ENCODE measurements at regions not wholly inside any gene's neighbourhood (a gene's known extent, or its start where the extent isn't known, plus 50 kb on each side); places are given as distances from the start of the nearest gene placed in this dataset.

GRCh38 chr3:9310043-9310442 is 52.8 kb upstream of the THUMPD3 start:
- WGBS, 4 donors: 92 to 95% (median 93%) methylated on average over 3 of the region's 3 CpGs
- no peak overlapping the region for H3K27ac ChIP-seq
- DNase-seq: no peak
- TF ChIP-seq, protein P1, sequence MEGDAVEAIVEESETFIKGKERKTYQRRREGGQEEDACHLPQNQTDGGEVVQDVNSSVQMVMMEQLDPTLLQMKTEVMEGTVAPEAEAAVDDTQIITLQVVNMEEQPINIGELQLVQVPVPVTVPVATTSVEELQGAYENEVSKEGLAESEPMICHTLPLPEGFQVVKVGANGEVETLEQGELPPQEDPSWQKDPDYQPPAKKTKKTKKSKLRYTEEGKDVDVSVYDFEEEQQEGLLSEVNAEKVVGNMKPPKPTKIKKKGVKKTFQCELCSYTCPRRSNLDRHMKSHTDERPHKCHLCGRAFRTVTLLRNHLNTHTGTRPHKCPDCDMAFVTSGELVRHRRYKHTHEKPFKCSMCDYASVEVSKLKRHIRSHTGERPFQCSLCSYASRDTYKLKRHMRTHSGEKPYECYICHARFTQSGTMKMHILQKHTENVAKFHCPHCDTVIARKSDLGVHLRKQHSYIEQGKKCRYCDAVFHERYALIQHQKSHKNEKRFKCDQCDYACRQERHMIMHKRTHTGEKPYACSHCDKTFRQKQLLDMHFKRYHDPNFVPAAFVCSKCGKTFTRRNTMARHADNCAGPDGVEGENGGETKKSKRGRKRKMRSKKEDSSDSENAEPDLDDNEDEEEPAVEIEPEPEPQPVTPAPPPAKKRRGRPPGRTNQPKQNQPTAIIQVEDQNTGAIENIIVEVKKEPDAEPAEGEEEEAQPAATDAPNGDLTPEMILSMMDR (IDR thresholded peaks at IDR 0.05): no peak
- no peak for TF ChIP-seq POLR2A (IDR thresholded peaks at IDR 0.05)
- no peaks in the 10 kb centered on the region for H3K27me3 ChIP-seq
- H3K4me3 ChIP-seq: no peak overlapping the region
- H3K4me1 ChIP-seq (replicated peaks in 1 of 2): peaks cover 5 to 7% of the 10 kb centered on the region in 2 donors
- intact Hi-C loops (cut with DNase I): no loop called here
- H3K36me3 ChIP-seq (replicated peaks in 1 of 2): no peaks in the 10 kb centered on the region
- H3K9me3 ChIP-seq (replicated peaks in 1 of 3): no peaks in the 10 kb centered on the region

- no peaks in the 10 kb centered on the region for H3K9me3 ChIP-seq (replicated peaks in 1 of 3)
- peak in 6 of 7 donors; percentile 36 to 65 (median 42) for DNase-seq
- 32 to 48% (median 42%) methylated on average over 6 of the region's 6 CpGs for WGBS, 4 donors
- intact Hi-C loops (cut with DNase I): no loop called here
- H3K27me3 ChIP-seq: no peaks in the 10 kb centered on the region
- H3K4me1 ChIP-seq (replicated peaks in 1 of 2): peaks cover 5 to 14% of the 10 kb centered on the region in 2 donors
- TF ChIP-seq, protein P1 (IDR thresholded peaks at IDR 0.05): no peak
- no peak for TF ChIP-seq POLR2A (IDR thresholded peaks at IDR 0.05)
- H3K4me3 ChIP-seq: no peak overlapping the region
- H3K27ac ChIP-seq: peak overlapping the region in 1 of 5 donors; percentile 37
- no peaks in the 10 kb centered on the region for H3K36me3 ChIP-seq (replicated peaks in 1 of 2)
Measured at GRCh38 chr3:9311228-9311627, 51.6 kb upstream of the THUMPD3 start.

All from adrenal gland (tissue), 9 donors.